HG02571 (cell line): ENCODE measurements at regions not wholly inside any gene's neighbourhood (a gene's known extent, or its start where the extent isn't known, plus 50 kb on each side); places are given as distances from the start of the nearest gene placed in this dataset.

Experiments used
- ATAC-seq: cut with Tn5 transposase; IDR thresholded peaks from one replicate; pipeline ENCODE4 v1.9.1; 2021; ENCODE audit warnings: mild to moderate bottlenecking, moderate library complexity; ENCODE audit not compliant: unreplicated experiment

DNA sequence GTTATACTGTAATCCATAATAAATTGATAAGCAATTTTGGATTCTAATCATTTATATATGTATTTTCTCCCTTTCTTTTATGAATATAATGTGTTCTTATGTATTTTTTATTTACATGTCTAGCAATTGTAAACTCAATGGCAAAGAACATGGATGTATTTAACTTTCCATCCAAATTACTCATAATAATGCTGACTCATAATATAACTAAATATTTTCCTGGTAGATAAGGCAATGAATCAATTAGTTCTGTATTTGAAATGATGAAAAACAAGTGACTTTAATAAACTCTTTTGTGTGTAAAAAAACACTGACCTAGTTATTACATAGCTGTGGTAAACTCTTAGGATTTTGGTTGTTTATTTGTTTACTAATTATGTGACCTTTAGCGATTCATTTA, 211.2 kb downstream of the DTHD1 start:
- no peak for ATAC-seq

DNA sequence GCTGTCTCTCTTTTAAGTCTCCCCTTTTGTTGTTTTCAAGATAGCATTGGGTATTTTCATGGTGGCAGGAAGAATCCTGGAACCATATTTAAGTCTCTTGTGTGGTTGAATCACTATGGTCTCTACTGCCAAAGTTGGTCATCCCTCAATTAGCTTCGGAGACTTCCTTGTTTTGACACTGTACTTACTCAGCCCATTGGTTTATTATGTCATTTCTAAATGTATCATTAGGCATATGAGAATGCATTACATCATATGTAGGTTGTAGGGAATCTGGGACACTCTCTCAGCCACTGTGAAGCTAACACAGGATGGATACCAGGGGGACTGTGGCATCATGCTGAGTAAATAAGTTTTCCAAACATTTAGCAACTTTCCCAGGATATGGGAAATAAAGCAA, 211.8 kb downstream of the DTHD1 start:
- ATAC-seq = no peak

DNA sequence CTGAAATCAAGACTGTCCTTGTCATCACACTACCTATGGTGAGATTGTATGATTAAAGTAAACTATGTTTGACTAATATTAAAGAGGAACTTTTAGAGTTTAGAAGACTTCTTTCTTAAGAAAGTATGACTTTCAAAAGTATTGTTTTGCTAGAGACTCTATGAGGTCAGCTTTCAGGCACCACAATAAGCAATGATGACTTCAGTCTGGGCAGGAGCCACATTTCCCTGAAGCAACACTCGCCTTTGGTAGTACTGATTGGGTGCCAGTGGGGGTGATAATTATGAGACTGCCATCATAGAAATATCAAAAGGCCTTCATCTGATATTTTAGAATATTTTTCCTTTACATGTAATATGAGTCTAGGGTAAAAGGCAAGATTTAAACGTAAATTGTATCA, 212.6 kb downstream of the DTHD1 start:
- no peak for ATAC-seq

DNA sequence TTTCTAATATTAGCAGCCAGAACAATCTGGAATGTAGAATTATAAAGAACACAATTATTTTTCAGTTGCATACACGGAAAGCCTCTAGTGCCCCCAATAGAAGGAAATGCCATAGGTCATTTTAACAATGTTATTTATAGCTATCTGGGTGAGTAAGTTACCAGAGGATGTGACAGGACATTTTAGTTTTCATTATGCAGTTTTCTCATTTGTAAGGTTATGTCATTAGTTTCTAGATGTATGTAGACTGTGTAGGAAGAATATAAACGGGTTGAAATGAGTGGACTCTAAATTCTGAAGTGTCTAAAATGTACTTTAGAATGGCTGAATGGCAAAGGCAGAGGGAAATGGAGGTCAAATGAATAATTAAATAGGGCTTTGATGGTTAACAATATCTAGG, 213.3 kb downstream of the DTHD1 start:
- ATAC-seq = no peak

DNA sequence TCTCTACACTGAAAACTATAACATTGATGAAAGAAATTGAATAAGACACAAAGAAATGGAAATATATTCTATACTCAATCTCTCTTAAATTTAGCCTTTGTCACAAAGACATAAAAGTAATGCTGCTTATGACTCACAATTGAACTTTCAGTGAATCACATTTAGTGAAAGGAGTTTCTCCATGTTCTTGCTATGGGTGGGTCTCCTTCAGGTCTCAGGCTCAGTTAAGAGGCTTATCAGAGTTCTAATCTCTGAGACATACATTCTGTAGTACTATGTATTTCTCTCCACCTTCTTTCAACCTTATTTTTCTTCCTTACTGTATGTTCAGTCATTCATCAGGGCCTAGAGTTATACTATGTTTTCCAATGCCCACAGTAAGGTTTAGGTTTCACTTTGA, 220.9 kb downstream of the DTHD1 start:
- ATAC-seq = no peak

DNA sequence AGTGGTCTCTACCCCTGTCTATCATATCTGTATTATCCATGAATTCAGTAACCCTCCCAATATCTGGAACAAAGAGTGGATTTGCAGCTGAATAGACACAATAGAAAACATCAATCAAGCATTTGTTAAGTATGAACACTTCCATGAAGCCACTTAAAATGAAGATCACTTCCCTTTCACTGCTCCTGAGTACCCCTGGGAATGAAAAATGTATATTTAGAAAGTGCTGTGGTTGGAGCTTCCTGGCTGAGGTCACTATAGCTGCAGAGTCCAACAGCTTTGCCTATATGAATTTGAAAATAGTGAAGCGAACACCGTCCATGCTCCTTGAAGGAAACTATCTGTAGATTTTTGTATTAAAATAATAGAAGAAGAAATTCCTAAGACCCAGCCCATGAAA, 227.0 kb downstream of the DTHD1 start:
- no peak for ATAC-seq

DNA sequence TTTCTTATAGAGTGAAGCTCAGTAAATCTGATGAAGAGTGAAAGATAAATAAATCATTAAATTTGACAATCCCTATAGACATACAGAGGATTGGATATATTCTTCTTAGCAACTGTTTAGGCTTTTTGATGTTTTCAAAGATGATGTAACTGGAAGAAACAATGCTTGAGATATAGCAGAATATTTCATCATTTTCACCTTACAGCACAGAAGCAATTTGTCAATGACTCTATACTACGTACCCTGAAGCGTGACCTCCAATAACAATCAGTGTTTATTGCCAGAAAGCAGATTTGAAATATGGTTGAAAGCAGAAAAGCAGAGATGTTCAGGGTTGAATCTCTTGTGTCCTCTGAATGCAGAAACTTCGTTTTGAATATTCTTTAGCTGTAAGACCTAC, 228.4 kb downstream of the DTHD1 start:
- no peak for ATAC-seq

DNA sequence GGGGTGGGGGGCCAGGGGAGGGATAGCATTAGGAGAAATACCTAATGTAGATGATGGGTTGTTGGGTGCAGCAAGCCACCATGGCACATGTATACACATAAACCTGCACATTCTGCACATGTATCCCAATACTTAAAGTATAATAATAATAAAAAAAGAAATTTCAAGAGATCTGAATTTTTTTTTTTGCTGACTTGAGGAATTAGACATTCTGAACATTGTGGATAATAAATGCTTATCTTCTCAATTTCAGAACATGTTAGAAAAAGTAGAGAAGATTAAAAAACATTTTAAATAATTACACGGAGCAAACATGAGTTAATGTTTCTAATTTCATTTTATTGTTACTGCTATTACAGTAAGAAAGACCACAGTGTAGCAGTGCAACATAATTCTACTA, 230.4 kb downstream of the DTHD1 start:
- no peak for ATAC-seq

DNA sequence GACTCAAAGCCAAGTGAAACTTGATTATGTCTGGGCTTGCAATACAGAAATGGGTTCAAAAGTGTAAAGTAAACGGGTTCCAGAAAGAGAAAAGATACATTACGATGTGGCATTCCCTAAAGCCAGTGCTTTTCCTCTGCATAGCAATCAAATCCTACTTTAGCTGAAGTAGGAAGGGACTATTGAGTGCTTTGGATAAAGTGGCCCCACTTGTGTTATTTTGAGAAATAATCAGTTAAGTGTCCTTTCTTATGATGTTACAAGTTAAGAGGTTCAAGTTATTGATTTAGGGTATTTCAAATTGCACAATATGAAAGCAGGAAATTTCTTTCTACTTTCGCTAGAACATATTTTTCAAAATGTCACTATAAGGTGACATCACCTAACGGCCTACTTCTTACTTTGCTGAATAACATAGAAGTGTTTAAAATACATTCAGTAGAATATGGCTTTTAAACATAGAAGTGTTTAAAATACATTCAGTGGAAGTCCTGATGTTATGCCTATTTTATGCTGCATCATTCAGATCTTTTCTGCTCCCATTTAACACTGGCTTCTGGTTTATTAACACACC, 235.2 kb downstream of the DTHD1 start:
- ATAC-seq = no peak

DNA sequence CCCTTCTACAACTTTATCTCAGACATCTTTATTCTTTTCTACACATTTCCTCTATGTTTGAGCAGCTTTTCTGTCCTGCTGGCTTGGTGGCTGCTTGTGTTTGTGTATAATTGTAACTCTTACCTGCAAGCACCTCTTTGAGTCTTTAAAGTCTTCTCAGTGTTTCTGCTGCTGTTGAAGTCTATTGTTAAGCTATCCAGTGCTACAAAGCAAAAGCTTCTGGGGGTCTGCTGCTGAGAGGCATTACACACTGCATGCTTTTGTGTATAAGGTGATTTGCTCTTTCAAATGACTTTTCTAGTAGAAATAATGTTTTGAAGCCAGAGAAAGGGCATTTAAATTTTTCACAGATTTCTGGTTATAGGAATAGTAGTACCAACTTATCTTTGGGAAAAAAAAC, 241.8 kb downstream of the DTHD1 start:
- ATAC-seq = no peak

DNA sequence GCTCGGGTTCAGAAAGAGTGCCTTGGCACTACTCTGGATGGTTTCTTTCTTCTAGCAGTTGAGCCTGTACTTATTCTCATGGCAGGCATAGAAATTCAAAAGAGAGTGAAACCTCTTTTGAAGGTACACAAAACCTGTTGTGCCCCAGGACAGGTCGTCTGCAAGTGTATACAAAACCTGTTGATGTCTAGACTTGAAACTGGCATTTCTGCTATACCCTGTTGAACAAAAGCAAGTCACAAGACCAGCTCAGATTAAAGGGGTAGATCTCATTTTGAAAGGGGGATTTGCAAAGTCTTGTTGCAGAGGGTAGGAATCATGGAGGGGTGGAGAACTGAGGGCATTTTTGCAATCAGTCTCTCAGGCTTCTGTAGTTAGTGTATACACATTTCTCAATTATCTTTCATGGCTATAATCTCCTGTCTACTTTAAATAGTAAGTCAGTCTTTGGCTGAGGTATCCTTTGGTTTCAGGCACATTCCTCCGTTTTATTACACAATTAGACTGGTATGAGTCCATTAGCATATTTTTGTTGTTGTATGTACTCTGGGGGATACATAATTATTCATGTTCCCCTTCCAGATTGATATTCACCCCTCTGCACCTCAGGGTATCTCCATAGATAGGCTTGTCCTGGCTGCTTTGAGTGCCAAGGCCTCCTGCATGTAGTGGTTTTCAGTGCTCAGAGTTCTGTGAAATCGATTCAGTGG, 251.4 kb downstream of the DTHD1 start:
- ATAC-seq = no peak

DNA sequence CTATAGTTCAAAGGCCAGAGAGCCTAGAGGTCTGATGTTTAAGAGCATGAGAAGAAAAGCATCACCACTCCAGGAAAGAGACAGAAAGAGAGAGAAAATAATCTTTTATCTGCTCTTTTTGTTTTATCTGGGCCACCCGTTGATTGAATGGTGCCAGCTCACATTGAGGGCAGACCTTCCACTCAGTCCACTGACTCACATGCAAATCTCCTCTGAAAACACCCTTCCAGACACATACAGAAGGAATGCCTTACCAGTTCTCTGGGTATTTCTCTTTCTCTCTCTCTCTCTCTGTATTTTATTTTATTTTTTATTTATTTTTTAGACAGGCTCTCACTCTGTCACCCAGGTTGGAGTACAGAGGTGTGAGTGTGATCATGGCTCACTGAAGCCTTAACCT, 252.5 kb downstream of the DTHD1 start:
- no peak for ATAC-seq

DNA sequence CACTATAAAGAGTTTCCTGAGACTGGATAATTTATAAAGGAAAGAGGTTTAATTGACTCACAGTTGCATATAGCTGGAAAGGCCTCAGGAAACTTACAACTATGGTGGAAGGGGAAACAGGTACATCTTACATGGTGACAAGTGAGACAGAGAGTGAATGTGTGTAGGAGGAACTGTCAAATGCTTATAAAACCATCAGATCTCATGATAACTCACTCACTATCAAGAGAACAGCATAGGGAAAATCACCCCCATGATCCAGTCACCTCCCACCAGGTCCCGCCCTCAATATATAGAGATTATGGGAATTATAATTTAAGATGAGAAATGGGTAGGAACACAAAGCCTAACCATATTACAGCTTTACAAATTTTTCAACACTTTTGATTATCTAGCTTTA, 266.0 kb downstream of the DTHD1 start:
- ATAC-seq = no peak

DNA sequence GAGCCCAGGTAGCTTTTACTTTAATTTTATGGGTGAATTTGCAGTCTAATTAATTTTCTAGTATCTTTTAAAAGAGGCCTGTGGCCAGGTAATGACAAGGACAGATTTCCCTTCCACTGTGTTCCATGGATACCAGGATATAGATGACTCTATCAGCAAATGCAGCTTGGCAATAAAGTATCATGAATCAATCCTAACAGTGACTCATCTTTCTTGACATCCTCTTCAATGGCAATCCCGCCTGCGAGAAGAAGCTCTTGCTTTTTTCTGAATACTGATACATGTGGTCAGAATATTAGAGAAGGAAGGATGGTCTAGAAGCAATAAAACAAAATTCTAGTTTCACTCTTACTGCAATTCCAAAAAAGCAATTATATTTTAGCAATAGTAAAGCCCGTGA, 267.8 kb downstream of the DTHD1 start:
- no peak for ATAC-seq

DNA sequence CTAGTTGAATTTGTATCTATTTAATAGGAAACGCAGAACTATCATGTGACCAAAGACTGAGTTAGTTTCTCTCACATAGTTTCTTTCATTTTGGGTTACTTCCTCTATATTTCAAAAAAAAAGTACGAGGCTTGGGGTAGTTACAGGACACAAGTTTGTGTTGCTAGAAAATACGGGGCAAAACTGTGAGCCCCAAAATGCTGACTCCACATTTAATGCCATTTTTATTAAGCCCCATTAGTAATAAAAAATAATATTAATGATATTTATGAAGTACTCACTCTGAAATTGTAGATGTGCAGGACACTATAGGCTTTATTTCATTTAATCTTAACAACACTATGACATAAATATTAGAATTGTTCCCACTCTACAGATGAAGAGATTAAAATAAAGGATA, 268.6 kb downstream of the DTHD1 start:
- ATAC-seq = no peak

DNA sequence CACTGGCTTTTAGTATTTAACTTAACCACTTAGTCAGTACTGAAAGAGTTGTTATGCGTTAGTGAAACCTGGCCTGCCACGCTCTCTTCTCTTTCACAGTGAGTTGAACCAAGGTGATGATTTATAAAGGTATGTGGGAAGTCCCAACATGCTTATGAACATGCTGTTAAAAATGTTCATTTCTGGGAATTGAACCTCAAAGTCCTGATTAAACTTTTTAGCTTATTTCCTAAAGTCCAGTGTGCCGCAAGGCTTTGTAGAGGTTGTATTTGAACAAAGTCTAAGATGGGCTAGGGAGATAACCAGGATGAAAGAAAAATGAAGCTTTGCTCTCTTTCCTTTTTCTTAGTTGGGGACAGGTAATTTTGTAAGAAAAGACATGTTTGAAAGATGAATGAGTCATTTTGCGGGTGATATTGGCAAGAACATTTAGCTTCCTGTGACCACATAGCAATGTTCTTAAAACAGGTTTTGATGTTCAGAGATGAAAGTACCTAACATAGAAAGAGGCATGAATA, 270.3 kb downstream of the DTHD1 start:
- peak; percentile 79 for ATAC-seq

DNA sequence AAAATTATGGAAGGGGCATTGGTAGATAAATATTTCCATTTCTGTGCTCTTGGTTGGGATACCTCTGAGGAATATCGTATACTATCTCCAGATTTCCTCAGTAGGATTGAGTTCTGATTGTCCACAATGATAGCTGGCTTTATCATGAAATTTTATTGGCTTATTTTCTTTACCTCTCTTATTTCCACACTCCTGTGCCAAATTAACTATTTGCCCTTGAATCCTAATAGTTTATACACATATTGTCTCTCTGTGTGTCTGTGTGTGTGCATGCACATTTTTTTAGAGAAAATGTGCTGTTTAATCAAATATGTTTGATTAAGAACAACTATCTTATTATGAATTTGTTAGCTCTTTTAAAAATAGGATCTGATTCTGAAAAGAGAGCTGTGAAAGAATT, 271.6 kb downstream of the DTHD1 start:
- no peak for ATAC-seq

DNA sequence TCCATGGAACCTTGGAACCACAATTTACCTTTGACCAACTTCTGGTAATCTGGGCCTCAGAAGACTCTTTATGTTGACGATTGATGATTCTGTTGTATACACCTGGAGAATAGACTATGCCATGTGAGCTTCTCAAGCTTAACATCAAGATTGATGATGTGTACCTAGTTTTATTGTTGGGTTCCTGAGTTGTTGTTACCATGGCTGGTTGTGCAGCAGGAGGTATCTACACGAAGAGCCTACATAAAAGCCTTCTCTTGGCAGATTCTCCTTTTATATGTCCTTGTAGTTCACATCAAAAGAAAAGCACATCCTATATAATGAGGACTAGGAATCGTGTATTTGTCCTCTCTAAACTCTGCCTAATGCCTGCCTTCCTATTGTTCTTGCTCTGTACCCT, 272.0 kb downstream of the DTHD1 start:
- ATAC-seq = no peak

DNA sequence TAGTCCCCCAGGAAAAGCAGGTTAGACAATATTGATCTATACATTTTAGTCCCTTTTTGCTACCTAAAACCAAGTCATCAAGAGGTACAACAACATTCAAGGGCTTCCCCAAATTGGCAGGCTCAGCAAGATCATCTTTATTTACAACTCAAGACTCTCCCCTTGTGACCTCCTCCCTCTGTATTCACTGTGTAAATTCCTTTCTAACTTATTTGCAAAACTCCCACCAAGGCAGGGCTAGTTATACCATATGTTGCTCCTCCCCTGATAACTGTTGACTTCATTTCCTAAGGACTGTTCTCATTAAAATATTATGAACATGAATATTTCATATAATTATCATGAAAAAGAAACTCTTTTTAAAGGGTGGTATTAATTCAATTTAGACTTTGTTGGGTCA, 275.6 kb downstream of the DTHD1 start:
- ATAC-seq = no peak

DNA sequence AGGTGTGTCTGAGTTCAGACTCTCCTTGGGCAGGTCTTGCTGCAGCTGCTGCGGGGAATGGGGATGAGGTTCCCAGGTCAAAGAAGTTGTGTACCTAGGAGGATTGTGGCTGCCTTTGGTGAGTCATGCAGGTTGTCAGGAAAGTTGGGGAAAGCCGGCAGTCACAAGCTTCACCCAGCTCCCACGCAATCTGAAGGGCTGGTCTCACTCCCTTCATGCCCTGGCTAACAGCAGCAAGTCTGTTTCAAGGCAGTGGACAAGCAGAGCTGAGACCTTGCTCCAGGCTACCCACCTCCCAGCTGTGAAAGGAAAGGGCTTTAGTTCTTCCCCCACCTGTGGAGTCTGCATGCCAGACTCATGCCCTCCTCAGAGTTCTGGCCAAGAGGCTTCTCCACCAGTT, 287.2 kb downstream of the DTHD1 start:
- ATAC-seq = no peak

DNA sequence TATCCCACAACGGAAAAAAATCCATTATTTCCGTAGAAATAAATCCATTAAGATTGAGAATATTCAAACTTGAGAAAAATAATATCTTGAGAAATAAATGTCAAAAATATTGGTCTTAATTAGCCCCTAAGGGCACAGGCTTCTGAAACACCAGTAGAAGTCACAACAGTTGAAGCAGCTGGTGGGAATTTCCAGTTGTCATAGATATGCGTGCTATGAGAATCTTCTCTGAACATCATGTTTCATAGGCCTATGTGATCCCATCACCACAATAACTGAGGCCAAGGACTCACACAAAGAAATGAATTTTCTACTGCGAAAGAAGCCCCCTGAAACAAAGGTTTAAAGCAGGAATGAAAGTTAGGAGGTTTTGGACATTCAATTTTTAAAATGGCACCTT, 292.0 kb downstream of the DTHD1 start:
- ATAC-seq = no peak

DNA sequence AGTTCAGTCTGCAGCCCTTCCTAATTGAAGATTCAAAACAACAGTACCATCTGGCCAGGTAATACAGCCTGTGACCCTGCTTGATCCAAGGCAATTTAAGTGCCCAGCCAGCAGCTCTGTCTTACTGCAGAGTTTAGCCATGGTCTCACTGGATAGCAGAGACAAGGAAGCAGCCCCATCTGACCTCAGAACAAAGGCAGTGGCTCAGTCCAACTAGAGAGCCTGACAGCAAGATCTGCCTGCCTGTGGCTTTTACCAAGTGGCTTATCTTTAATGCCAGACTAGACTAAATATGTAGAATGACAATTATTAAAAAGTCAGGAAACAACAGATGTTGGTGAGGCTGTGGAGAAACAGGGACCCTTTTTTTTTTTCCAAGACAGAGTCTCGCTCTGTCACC, 293.4 kb downstream of the DTHD1 start:
- ATAC-seq = no peak

DNA sequence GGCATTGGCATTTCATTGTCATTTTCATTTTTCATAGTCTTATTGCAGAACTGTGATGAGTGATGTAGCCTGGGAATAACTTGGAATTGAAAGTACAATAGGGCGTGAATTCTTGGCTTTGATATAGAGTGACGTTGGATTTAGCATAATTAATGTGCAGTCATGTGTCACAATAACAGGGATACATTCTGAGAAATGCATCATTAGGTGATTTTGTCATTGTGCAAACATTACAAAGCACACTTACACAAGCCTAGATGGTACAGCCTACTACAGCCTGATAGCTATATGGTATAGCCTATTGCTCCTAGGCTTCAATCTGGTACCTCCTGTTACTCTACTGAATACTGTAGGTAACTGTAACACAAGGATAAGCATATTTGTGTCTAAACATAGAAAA, 300.8 kb downstream of the DTHD1 start:
- ATAC-seq = no peak
